ENCODE measurements at regions not wholly inside any gene's neighbourhood (a gene's known extent, or its start where the extent isn't known, plus 50 kb on each side); places are given as distances from the start of the nearest gene placed in this dataset.

GRCh38 chr7:53940483-53940882, 601.7 kb upstream of the VSTM2A start:
- Histone ChIP-seq H3K4me2 (replicated peaks; ENCODE audit: extremely low read depth, low read length, poor library complexity, severe bottlenecking) (no peak overlapping the region), H3K27ac (ENCODE audit: low read depth in 1 of 2, low read length in 2 of 2) (no peak overlapping the region), H3K79me2 (ENCODE audit: insufficient read depth, low read length) (no peaks in the 10 kb centered on the region), H3K4me3 (replicated peaks in 1 of 3; ENCODE audit: low read depth in 2 of 3, low read length in 3 of 3) (no peak overlapping the region), H3K4me1 (ENCODE audit: control insufficient read depth in 1 of 2, insufficient read depth in 2 of 2, low read length in 2 of 2) (no peaks in the 10 kb centered on the region), H3K9me3 (replicated peaks in 1 of 2; ENCODE audit: control insufficient read depth in 1 of 2, insufficient read depth in 1 of 2, low read length in 2 of 2) (peaks cover 3 to 23% of the 10 kb centered on the region in 2 donors), H4K20me1 (ENCODE audit: insufficient read depth, low read length) (no peaks in the 10 kb centered on the region), H3K9ac (ENCODE audit: insufficient read depth, low read length, poor library complexity, severe bottlenecking) (no peak overlapping the region), H2AFZ (ENCODE audit: insufficient read depth, low read depth, low read length, poor library complexity, severe bottlenecking) (no peak overlapping the region), H3K36me3 (replicated peaks in 1 of 2; ENCODE audit: control insufficient read depth in 1 of 2, insufficient read depth in 2 of 2, low read length in 2 of 2) (no peaks in the 10 kb centered on the region), H3K27me3 (ENCODE audit: control insufficient read depth in 2 of 2, insufficient read depth in 2 of 2, low read length in 2 of 2) (no peaks in the 10 kb centered on the region)
- no peaks in the 10 kb centered on the region for H3K27me3 Mint-ChIP-seq (ENCODE audit: low read depth in 3 of 3)
- TF ChIP-seq CTCF (IDR thresholded peaks at IDR 0.05), result no peak
- DNase-seq, result no peak
- no peak overlapping the region for H3K27ac Mint-ChIP-seq
- no peaks in the 10 kb centered on the region for H3K36me3 Mint-ChIP-seq
- intact Hi-C loops (cut with micrococcal nuclease), result no loop called here
- H3K4me1 Mint-ChIP-seq, result no peaks in the 10 kb centered on the region
- WGBS (ENCODE audit: insufficient coverage), result no CpG with 5 or more reads among the region's 3 CpGs
- no peak overlapping the region for H3K4me3 Mint-ChIP-seq
- H3K9me3 Mint-ChIP-seq, result peaks cover 0 to 17% (median 3%) of the 10 kb centered on the region in 7 donors

GRCh38 chr7:53947732-53948131, 594.4 kb upstream of the VSTM2A start:
- Histone ChIP-seq H3K36me3 (replicated peaks in 1 of 2; ENCODE audit: control insufficient read depth in 1 of 2, insufficient read depth in 2 of 2, low read length in 2 of 2) (no peaks in the 10 kb centered on the region), H3K79me2 (ENCODE audit: insufficient read depth, low read length) (no peaks in the 10 kb centered on the region), H2AFZ (ENCODE audit: insufficient read depth, low read depth, low read length, poor library complexity, severe bottlenecking) (no peak overlapping the region), H3K4me2 (replicated peaks; ENCODE audit: extremely low read depth, low read length, poor library complexity, severe bottlenecking) (no peak overlapping the region), H3K4me3 (replicated peaks in 1 of 3; ENCODE audit: low read depth in 2 of 3, low read length in 3 of 3) (no peak overlapping the region), H3K9me3 (replicated peaks in 1 of 2; ENCODE audit: control insufficient read depth in 1 of 2, insufficient read depth in 1 of 2, low read length in 2 of 2) (peaks cover 0 to 7% of the 10 kb centered on the region in 2 donors), H3K27me3 (ENCODE audit: control insufficient read depth in 2 of 2, insufficient read depth in 2 of 2, low read length in 2 of 2) (no peaks in the 10 kb centered on the region), H4K20me1 (ENCODE audit: insufficient read depth, low read length) (no peaks in the 10 kb centered on the region), H3K27ac (ENCODE audit: low read depth in 1 of 2, low read length in 2 of 2) (no peak overlapping the region), H3K9ac (ENCODE audit: insufficient read depth, low read length, poor library complexity, severe bottlenecking) (no peak overlapping the region), H3K4me1 (ENCODE audit: control insufficient read depth in 1 of 2, insufficient read depth in 2 of 2, low read length in 2 of 2) (no peaks in the 10 kb centered on the region)
- Mint-ChIP-seq H3K27ac (no peak overlapping the region), H3K4me3 (no peak overlapping the region), H3K9me3 (peaks cover 0 to 3% (median 0%) of the 10 kb centered on the region in 7 donors), H3K36me3 (no peaks in the 10 kb centered on the region), H3K27me3 (ENCODE audit: low read depth in 3 of 3) (no peaks in the 10 kb centered on the region), H3K4me1 (no peaks in the 10 kb centered on the region)
- WGBS (ENCODE audit: insufficient coverage), result no CpG with 5 or more reads among the region's 6 CpGs
- intact Hi-C loops (cut with micrococcal nuclease), result no loop called here
- no peak for DNase-seq
- no peak for TF ChIP-seq CTCF (IDR thresholded peaks at IDR 0.05)

Measured in CD14-positive monocyte (primary cell).